ENCODE measurements at regions not wholly inside any gene's neighbourhood (a gene's known extent, or its start where the extent isn't known, plus 50 kb on each side); places are given as distances from the start of the nearest gene placed in this dataset.

- no peak for TF ChIP-seq RBM22 (IDR thresholded peaks at IDR 0.05; ENCODE audit: low read depth, low read length, poor library complexity, severe bottlenecking)
- TF ChIP-seq MEF2A (IDR thresholded peaks at IDR 0.05; ENCODE audit: control insufficient read depth, low read depth, low read length), result no peak
- TF ChIP-seq SMARCB1 (IDR thresholded peaks at IDR 0.05; ENCODE audit: insufficient read length, low read depth), result no peak
- TF ChIP-seq ZFP91 (CRISPR knock-in tag; IDR thresholded peaks at IDR 0.05), result no peak
- no peak for TF ChIP-seq POLR2A (conservative IDR thresholded peaks at IDR 0.05)
- TF ChIP-seq ZNF57 (CRISPR knock-in tag; IDR thresholded peaks at IDR 0.05), result no peak
- TF ChIP-seq PTTG1 (tag; IDR thresholded peaks at IDR 0.05; ENCODE audit: low read depth), result no peak
- no peak for TF ChIP-seq NR2C1 (IDR thresholded peaks at IDR 0.05)
- no peak for TF ChIP-seq NR2C1 (tag; IDR thresholded peaks at IDR 0.05)
- TF ChIP-seq ZNF707 (CRISPR knock-in tag; conservative IDR thresholded peaks at IDR 0.05), result no peak
- no peak for TF ChIP-seq HMBOX1 (IDR thresholded peaks at IDR 0.05)
Measured at GRCh38 chr1:99149952-99150351, 114.3 kb upstream of the PLPPR4 start (continued).

GRCh38 chr1:99152132-99152531 lies 112.2 kb upstream of the PLPPR4 start:
- no peak overlapping the region for H3K4me3 ChIP-seq
- no peaks in the 10 kb centered on the region for H3K9me1 ChIP-seq (ENCODE audit: control insufficient read depth, insufficient read depth, low read length)
- in situ Hi-C loops (cut with MboI), result no loop called here
- CTCF ChIA-PET (ENCODE audit: low intra/inter-chr PET ratio), result no interaction called here
- no peak overlapping the region for H2AFZ ChIP-seq (ENCODE audit: low read depth, low read length)
- H3K36me3 ChIP-seq (ENCODE audit: control insufficient read depth, insufficient read depth, low read length), result no peaks in the 10 kb centered on the region
- 0% methylated on average over 1 of the region's 1 CpG for WGBS (ENCODE audit: insufficient coverage, low coverage, missing lambda C conversion rate)
- H3K4me2 ChIP-seq (ENCODE audit: insufficient read depth, low read length), result no peak overlapping the region
- POLR2A ChIA-PET, result no interaction called here
- H3K4me1 ChIP-seq (replicated peaks in 1 of 2; ENCODE audit: control insufficient read depth in 2 of 2, insufficient read depth in 2 of 2, low read length in 2 of 2), result no peaks in the 10 kb centered on the region
- BruUV-seq (replicated peaks), result no TSS peak
- no peaks in the 10 kb centered on the region for H3K27me3 ChIP-seq (ENCODE audit: control insufficient read depth in 2 of 2, insufficient read depth in 2 of 2, low read length in 2 of 2)
- H4K20me1 ChIP-seq (replicated peaks; ENCODE audit: control insufficient read depth, insufficient read depth, low read length), result no peaks in the 10 kb centered on the region
- no peak overlapping the region for H3K9ac ChIP-seq (ENCODE audit: insufficient read depth in 1 of 2, low read depth in 2 of 2, low read length in 2 of 2)
- no peak for FAIRE-seq
- H3K9me3 ChIP-seq (replicated peaks; ENCODE audit: control insufficient read depth, insufficient read depth, low read depth, low read length), result no peaks in the 10 kb centered on the region
- H3K27ac ChIP-seq (ENCODE audit: extremely low read depth, low read depth, low read length), result no peak overlapping the region
- no peaks in the 10 kb centered on the region for H3K79me2 ChIP-seq (ENCODE audit: control insufficient read depth, insufficient read depth, low read length)
- intact Hi-C loops (cut with micrococcal nuclease), result no loop called here
- DNase-seq (ENCODE audit: extremely low read depth in 1 of 4, low spot score in 3 of 4), result no peak
- ATAC-seq, result no peak
- TF ChIP-seq ZKSCAN3 (CRISPR knock-in tag; IDR thresholded peaks at IDR 0.05) (no peak), USF2 (CRISPR knock-in tag; IDR thresholded peaks at IDR 0.05) (no peak), FIP1L1 (IDR thresholded peaks at IDR 0.05; ENCODE audit: low read depth, low read length, poor library complexity, severe bottlenecking) (no peak), SUPT5H (IDR thresholded peaks at IDR 0.05) (no peak), ZNF76 (CRISPR knock-in tag; IDR thresholded peaks at IDR 0.05; ENCODE audit: borderline replicate concordance) (no peak), WHSC1 (IDR thresholded peaks at IDR 0.05; ENCODE audit: low read length) (no peak), HMGN3 (IDR thresholded peaks at IDR 0.05; ENCODE audit: borderline replicate concordance, extremely low read depth, insufficient read length, low read depth, low read length) (no peak)

Measured in K562 (cell line).